ENCODE measurements at regions not wholly inside any gene's neighbourhood (a gene's known extent, or its start where the extent isn't known, plus 50 kb on each side); places are given as distances from the start of the nearest gene placed in this dataset.

GRCh38 chr2:172259827-172260226, 157.1 kb upstream of the DLX2 start:
- TF ChIP-seq EZH2phosphoT487 (IDR thresholded peaks at IDR 0.05; ENCODE audit: borderline replicate concordance, low read depth, low read length) (no peak), CTCF (conservative IDR thresholded peaks at IDR 0.05; ENCODE audit: low read length) (no peak)
